ENCODE measurements at regions not wholly inside any gene's neighbourhood (a gene's known extent, or its start where the extent isn't known, plus 50 kb on each side); places are given as distances from the start of the nearest gene placed in this dataset.
"Not testable (repeated sequence)": the region's sequence is repeated elsewhere in the genome, so short reads cannot be mapped to it uniquely, and the experiment has no call there.

GRCh38 chr13:52234928-52235327, 75.5 kb upstream of the NEK3 start:
- TF ChIP-seq EZH2 (IDR thresholded peaks at IDR 0.05; ENCODE audit: borderline replicate concordance, low read depth, low read length, poor library complexity, severe bottlenecking); CTCF (conservative IDR thresholded peaks at IDR 0.05; ENCODE audit: low read depth, low read length): not testable (repeated sequence)
